ENCODE measurements at regions not wholly inside any gene's neighbourhood (a gene's known extent, or its start where the extent isn't known, plus 50 kb on each side); places are given as distances from the start of the nearest gene placed in this dataset.
"Not testable (repeated sequence)": the region's sequence is repeated elsewhere in the genome, so short reads cannot be mapped to it uniquely, and the experiment has no call there.

GRCh38 chr5:89087551-89088318 lies 204.8 kb upstream of the MEF2C start:
- DNase-seq, result no peak

- DNase-seq, result no peak
Observed at GRCh38 chr5:89087128-89087527, 204.1 kb upstream of the MEF2C start.

DNA sequence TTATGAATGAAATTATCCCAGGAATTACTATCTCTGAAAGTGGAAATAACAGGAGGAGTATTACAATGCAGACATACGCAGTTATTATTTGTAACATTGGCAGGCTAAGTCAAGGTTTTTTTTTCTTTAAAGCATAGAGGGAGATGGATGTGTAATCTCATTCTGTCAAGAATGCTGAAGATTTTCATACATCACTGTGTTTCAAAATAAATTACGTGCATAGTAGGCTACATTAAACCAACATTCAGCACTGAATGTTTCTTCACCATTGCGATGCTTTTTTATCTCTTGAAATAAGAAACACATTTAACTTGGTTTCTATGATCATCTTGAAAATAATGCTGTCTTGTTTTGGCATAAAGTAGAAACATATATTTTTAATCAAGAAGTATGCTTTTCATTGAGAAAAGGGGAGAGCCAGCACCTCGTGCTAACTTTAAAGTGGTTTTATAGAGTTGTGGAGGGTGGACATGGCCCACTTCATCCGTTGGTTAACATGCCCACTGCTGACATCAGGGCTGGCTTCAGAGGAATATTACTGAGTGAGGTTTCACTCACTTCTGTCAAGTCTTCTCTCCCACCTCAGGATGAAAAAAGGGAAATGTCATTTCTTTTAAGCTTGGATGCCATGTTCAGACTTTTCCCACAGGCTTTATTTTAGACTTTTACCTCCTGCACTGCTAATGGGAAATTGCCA lies 203.6 kb upstream of the MEF2C start:
- DNase-seq, result no peak

- no peak for DNase-seq
Observed at GRCh38 chr5:89083791-89084190, 200.8 kb upstream of the MEF2C start.

- no peak for DNase-seq
Observed at GRCh38 chr5:89081360-89081759, 198.4 kb upstream of the MEF2C start.

DNA sequence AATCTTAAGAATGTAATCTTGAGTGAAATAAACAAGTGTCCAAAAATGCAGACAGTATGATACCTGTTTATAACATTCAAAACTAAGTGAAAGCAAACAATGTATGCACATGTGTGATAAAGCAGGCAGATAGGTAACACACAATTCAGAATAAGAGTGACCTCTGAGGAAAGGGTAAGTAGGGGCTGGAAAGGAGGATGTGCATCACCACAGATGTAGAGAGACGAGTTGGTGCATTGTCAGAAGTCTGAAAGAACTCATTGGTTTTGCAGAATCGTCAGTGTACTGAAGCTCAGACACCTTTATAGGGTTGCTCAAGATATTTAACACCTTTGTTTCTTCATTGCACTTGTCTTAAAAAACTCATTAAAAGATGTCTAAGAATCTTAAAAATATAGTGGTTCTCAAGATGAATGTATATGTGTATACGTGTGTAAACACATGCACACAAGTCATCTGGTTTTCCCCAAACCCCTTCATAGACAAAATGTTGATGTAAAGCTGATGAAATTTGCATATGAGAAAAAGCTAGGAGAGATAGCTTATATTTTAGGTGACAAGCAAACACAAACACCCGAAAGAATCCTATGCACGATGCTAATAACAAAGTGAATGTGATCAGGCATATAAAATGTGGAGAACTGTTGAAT lies 197.6 kb upstream of the MEF2C start:
- no peak for DNase-seq

DNA sequence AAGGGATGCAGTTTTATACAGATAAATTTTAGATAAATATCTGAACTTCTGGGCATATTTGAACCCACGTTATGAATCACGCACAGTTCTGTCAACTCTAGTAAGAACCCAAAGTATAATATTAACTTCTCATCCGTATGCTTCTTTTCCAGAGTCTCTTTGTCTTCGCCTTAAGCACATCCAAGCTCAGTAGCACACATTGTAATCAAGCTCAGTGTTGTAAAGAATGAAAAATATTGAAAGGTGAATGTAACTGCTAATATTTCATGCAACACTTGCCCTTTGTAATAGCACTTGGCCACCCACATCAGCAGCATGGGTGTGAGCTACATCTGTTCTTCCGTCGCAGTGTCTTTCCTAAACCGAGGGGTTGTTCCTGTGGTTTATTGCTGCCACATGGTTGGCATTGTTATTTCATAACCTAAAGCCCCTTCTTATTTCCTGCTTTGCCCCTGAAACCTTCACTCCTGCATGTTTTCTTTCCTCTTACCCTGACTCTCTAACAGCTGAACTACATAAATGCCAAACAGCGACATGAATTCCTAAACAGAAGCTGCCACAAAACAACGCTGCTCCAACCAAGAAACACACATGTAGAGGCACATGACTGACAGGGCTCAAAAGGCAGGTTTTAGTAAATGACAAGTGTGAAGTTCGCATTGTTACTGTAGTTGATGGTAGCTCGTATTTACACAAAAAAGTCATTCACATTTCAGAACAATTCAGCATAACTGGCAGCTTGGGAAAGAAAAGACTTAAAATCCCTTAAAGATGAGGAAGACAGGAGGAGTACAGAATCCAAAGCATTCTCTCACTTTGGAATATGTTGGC lies 190.1 kb upstream of the MEF2C start:
- peak; percentile 47 for DNase-seq

DNA sequence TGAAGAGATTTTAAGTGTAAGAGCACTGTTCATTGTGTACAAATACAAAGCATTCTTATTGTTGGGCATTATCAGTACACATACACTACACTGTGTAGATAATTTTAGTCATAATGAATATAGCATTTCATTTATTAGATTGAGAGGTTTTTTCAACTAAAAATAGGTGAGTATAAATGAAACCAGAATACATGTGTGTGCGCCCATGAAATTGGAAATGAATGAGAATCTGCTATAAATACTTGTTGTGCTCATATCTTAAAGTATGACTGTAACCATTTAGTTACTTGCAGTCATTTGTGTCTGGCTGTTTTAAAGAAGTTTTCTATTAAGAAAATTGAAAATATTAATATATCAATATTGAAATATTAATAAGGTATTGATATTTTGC lies 189.0 kb upstream of the MEF2C start:
- DNase-seq, result no peak

GRCh38 chr5:89071101-89071940 lies 188.3 kb upstream of the MEF2C start:
- DNase-seq, result no peak

GRCh38 chr5:89069591-89069990 lies 186.6 kb upstream of the MEF2C start:
- peak; percentile 44 for DNase-seq

DNA sequence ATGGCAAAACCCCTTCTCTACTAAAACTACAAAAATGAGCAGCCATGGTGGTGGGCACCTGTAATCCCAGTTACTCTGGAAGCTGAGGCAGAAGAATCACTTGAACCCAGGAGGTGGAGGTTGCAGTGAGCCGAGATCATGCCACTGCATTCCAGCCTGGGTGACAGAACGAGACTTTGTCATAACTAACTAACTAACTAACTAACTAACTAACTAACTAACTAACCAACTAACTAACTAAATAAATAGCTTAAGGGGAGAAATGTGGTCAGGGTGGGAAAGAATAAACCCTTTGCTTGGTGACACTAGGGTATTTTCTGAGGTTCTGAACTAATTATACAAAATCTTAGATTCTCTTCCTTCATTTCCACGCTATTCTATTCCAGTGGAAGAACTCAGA lies 184.4 kb upstream of the MEF2C start:
- DNase-seq, result no peak

- DNase-seq, result no peak
Observed at GRCh38 chr5:89065919-89066318, 182.9 kb upstream of the MEF2C start.

DNA sequence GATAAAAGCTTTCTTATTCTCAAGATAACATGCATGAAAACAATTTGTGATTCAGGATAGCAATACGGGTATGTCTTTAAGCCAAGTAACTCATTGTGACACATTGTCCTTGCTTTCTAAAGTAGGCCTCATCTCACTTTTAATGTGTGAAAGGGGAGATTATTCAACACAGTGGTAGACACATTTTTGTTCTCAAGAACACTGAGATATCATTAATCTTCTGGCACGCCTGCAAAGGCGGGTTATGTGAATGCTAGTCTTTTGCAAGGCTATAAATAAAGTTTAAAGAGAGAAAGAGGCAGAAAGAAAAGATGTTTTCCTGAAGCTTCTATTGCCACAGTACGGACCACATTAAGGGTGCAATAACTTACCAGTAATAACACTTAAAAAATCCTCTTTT lies 181.8 kb upstream of the MEF2C start:
- DNase-seq, result no peak

DNA sequence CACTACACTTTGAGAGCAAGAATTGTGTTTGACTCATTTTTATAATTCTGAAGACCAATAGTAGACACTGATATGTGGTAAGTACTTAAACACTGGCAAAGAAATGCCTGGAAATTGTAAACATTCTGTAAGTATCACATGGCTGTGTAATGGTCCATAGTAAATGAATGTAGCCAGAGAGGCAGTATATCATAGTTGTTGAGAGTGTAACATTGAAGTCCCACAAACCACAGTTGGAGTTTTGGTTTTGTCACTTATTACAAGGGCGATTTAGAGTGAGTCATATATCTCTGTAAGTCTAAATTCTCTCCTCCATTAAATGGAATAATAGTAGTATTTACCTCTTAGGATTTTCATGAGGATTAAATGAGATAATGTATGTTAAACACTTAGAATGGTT lies 181.1 kb upstream of the MEF2C start:
- DNase-seq, result no peak

DNA sequence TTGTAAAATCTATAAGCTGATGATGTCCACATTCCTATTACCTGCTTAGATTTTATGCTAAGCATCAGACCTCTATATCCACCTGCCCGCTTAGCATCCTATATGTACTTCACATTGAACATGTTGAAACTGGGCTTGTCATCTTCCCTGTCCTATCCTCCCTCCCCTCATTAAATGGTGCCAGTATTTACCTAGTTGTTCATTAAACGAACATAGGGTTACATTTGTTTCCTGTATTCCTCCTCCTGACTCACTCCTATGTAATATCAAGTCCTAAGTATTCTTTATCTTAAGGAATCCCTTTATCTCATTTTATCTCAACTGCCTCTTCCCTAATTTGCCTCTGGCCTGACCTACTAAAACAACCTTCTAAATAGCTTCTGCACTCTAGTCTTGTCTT lies 177.8 kb upstream of the MEF2C start:
- DNase-seq, result no peak

- no peak for DNase-seq
Observed at GRCh38 chr5:89059274-89059673, 176.3 kb upstream of the MEF2C start.

GRCh38 chr5:89055695-89056085 lies 172.7 kb upstream of the MEF2C start:
- DNase-seq, result peak; percentile 13

- DNase-seq, result peak; percentile 88
Observed at GRCh38 chr5:89055015-89055694, 172.2 kb upstream of the MEF2C start.

GRCh38 chr5:89053547-89053946 lies 170.6 kb upstream of the MEF2C start:
- no peak for DNase-seq

DNA sequence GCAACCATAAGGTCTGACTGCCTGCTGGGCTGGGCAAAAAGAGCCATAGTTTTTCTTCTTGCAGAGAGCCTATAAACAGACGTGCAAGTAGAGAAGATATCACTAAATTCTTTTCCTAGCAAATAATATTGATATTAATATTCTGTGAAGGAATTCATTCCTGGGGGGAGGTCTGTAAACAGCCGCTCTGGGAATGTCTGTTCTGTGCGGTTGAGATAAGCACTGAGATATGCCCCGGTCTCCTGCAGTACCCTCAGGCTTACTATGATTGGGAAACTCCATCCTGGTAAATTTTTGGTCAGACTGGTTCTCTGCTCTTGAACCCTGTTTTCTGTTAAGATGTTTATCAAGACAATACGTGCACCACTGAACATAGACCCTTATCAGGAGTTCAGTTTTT lies 167.1 kb upstream of the MEF2C start:
- not testable (repeated sequence) for DNase-seq

GRCh38 chr5:89047571-89047970 lies 164.6 kb upstream of the MEF2C start:
- DNase-seq, result no peak

DNA sequence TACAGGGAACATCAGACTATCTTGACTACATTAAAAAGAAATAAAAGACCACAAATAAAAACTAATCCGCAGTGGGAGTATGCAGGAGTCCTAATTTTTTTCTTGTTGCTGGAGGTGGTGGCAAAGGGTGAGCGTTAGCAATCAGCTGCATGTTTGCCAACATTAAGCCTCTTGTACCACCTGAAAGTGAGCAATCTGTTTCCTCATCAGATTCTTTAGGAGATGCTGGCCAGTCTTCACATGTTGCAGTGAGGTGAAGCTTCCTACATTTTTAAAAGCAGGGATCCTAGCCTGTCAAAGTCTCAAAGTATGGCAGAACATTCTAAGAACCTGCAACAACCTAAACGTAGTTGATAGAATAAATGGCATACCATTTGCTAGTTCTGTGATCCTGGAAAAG lies 162.2 kb upstream of the MEF2C start:
- DNase-seq, result no peak

Data from hematopoietic multipotent progenitor cell treated with erythropoietin and hydrocortisone succinate and interleukin-3 and kit ligand, for 6 days (in vitro differentiated cells).